ENCODE measurements at regions not wholly inside any gene's neighbourhood (a gene's known extent, or its start where the extent isn't known, plus 50 kb on each side); places are given as distances from the start of the nearest gene placed in this dataset.

DNA sequence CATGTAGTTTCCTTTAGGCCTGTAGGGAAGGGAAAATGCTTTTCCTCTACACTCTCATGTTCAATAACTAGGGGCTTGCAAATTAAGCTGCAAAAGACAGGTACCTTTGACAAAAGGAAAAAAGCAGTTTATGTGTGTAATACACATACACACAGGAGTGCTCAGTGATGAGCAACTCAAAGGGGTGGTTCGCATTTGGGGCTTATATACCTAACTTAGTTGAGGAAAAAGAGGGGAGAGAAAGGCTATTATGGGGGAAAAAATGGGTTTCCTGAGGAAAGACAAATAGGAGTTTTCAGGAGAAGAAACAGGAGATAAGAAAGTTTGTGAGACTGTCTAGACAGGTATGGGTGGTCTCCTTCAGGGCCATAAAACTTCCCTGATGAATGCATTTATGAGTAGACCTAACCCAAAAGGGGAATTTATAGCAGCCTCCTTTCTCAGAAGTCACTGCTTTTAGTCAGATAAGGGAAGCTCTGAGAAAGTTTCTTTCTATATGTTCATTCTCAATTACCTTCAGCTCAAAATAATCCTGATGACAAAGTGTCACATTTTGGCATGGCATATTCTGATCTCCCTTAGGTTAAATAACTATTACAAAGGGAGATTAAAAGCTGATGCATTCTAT lies 55.2 kb upstream of the EZH2 start:
- no peak for DNase-seq (ENCODE audit: extremely low spot score)
- POLR2A ChIA-PET: interaction anchor here (0.7 to 1.2 kb wide), 3 partner anchors 22 to 67 kb away, joined by 3 to 4 read pairs (median 3); no protein-coding TSS in a partner anchor
- no peak for TF ChIP-seq SP1 (IDR thresholded peaks at IDR 0.05)
- CTCF ChIA-PET: interaction anchor here (0.7 to 1.3 kb wide), 3 partner anchors 22 to 42 kb away, joined by 3 read pairs; no protein-coding TSS in a partner anchor

GRCh38 chr7:148935451-148935850 lies 51.4 kb upstream of the EZH2 start:
- TF ChIP-seq, protein P1, sequence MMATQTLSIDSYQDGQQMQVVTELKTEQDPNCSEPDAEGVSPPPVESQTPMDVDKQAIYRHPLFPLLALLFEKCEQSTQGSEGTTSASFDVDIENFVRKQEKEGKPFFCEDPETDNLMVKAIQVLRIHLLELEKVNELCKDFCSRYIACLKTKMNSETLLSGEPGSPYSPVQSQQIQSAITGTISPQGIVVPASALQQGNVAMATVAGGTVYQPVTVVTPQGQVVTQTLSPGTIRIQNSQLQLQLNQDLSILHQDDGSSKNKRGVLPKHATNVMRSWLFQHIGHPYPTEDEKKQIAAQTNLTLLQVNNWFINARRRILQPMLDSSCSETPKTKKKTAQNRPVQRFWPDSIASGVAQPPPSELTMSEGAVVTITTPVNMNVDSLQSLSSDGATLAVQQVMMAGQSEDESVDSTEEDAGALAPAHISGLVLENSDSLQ (IDR thresholded peaks at IDR 0.05): no peak
- no peak for TF ChIP-seq ELF4 (IDR thresholded peaks at IDR 0.05)
- TF ChIP-seq FOXK2 (IDR thresholded peaks at IDR 0.05): no peak
- no peak for TF ChIP-seq LEF1 (IDR thresholded peaks at IDR 0.05; ENCODE audit: borderline replicate concordance)
- TF ChIP-seq FOXA1 (IDR thresholded peaks at IDR 0.05): no peak
- no peak for TF ChIP-seq CTBP1 (IDR thresholded peaks at IDR 0.05; ENCODE audit: borderline replicate concordance)
- TF ChIP-seq HDGF (IDR thresholded peaks at IDR 0.05; ENCODE audit: borderline replicate concordance): no peak
- no peak for TF ChIP-seq NFRKB (IDR thresholded peaks at IDR 0.05)
- no peak for TF ChIP-seq FOXM1 (IDR thresholded peaks at IDR 0.05; ENCODE audit: borderline replicate concordance)
- no peak for TF ChIP-seq L3MBTL2 (conservative IDR thresholded peaks at IDR 0.05)
- TF ChIP-seq BHLHE40 (IDR thresholded peaks at IDR 0.05; ENCODE audit: borderline replicate concordance): no peak
- no peak for TF ChIP-seq SUZ12 (IDR thresholded peaks at IDR 0.05)
- no peak for TF ChIP-seq ARNT (IDR thresholded peaks at IDR 0.05)
- no peak for TF ChIP-seq TARDBP (IDR thresholded peaks at IDR 0.05)
- no peak for TF ChIP-seq SP1 (IDR thresholded peaks at IDR 0.05)
- TF ChIP-seq ZNF384 (IDR thresholded peaks at IDR 0.05): no peak
- ChIA-PET POLR2A (no interaction called here), CTCF (no interaction called here)
- DNase-seq (ENCODE audit: extremely low spot score): no peak

All from HEK293T (cell line).